GM21526 (cell line): ENCODE measurements at regions not wholly inside any gene's neighbourhood (a gene's known extent, or its start where the extent isn't known, plus 50 kb on each side); places are given as distances from the start of the nearest gene placed in this dataset.
A peak's percentile ranks its signal among the peaks of the same experiment; 100 is the strongest.

Source experiments
- ATAC-seq: cut with Tn5 transposase; IDR thresholded peaks from one replicate; pipeline ENCODE4 v1.9.1; 2021; ENCODE audit warnings: moderate library complexity; ENCODE audit not compliant: unreplicated experiment, low FRiP score

DNA sequence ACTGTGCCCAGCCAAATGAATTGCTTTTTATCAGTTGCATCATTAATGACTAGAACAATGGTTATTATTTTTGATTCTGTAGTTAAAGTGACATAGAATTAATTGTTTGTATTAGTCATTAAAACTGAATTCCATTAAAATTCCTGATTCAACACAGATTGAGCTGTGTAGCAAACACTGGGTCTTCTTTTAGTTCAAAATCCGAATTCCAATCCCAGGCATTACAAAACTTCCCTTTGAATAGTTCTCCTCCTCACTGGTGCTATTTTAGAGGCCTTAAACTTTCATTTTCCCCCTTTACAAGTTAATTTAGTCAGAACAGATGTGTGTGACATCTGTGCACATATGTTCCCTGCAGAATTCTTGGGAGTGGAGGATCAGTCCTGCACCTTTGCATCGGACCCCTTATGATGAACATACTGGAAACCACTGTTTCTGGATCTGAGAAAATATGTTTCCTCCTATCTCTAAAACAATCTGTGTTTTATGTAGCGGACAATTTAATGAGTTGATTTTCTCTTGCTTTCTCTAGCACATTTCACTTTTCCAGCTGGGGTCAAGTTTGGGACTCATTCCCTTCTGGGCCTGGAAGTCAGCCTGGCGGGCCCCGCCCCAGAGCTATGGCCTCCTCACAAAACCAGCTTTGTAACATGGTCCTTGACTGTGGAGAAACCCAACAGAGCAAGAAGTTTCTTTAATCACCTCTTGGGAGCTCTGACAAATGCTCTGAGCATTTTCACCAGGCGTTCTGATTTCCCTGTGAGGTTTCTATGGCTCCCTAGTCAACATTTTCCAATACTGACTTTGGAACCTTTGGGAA is 87.9 kb upstream of the MAMDC2 start:
- no peak for ATAC-seq

DNA sequence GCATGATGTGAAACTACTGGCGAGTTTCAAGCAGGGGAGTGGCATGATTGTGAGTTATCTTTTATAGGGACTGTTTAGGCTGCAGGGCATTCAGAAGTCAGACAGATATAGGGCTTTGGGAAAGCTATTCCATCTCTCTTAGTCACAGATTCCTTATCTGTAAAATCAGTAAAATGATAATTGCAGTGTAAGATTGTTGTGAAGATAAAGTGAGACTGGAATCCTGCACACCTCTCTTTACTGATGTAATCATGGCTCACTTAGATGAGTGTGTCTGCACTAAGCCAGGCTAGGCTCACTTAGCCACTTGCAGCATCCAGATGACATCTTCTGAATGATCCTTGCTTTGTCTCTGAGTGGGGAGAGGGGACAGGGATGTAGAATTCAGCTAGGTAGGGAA is 81.8 kb upstream of the MAMDC2 start:
- no peak for ATAC-seq

DNA sequence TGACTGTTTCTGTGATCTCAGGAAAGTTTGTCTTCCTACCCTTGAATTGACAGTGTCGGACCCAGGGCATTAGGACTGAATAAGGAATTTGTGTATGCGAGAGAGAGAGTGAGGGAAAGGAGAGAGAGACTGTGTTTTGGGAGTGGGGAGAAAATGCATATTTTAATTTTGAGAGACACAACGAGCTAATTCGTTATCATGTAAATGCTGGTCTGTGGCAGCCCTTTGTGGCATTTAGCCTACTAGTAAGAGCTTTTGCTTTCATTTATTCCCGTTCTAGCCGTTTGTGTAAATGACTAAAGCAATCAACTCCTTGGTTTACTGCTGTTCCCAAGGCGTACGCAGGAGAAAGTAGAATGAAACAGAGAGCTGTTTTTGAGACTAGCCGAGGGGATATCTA is 79.8 kb upstream of the MAMDC2 start:
- ATAC-seq = no peak

GRCh38 chr9:69964446-69964845 is 79.2 kb upstream of the MAMDC2 start:
- no peak for ATAC-seq

DNA sequence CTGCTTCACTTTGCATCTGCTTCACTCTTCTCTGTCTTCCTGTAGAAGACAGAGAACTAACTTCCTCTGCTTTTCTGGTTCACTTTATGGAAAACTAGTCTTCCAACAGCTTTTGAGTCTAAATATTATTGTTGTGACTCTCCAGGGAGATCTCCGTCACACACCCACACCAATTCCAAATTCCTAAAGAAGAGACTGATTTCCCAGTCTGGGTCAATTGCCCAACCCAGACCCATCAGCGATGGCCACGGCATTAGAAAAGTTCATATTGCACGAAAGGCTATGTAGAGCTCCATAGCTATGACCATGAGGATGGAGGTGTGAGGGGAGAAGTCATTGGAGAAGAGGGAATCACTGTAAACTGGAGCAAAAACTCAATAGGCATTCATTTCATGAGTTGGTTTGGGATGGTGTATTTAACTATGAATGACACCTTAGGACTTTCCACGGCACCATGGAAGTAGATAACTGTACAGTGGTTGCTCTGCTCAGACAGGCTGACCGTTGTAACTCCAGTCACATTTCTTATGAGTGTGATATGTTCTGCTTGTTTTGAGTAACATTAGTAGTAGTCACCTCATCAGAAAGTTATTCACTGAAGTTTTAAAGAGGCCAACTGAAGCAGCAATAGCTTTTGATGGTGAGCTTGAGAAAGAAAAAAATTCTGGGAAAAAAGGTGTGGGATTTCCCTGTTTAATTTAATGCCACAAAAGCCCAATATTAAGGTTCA is 78.1 kb upstream of the MAMDC2 start:
- no peak for ATAC-seq

DNA sequence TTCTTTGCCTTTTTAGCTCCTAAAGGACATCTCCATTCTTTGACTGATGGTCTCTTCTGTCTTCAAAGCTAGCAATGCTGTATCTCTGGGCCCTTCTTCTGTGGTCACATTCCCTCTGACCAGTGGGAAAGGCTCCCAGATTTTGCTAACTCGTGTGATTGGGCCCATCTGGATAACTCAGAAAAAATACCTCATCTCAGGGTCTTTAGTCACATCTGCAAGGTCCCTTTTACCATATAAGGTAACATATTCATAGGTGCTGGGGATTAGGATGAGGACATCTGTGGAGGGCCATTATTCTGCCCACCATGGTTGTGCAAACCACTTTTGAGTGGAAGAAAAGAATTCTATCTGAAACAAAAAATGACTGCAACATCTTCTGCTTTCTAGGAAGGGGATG is 76.3 kb upstream of the MAMDC2 start:
- ATAC-seq = no peak

DNA sequence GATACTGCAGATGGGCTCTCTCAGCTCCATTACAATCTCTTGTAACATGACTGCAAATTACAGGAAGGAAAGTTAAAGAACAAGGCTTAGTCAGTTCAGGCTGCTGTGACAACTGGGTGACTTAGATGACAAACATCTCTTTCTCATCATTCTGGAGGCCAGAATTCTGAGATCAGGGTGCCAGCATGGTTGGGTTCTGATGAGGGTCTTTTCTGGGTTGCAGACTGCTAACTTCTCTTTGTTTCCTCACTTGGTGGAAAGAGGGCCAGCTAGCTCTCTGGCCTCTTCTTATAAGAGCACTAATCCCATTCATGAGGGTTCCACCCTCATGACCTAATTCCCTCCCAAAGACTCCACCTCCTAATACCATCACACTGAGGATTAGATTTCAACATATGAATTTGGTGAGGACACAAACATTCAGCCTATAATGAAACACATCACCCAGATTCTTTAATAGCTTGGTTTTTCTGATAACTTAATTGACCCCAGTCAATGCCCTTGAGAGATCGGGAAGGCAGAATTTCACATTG is 73.6 kb upstream of the MAMDC2 start:
- ATAC-seq = no peak

- peak; percentile 77 for ATAC-seq
Measured at GRCh38 chr9:69971643-69972449, 71.8 kb upstream of the MAMDC2 start.

DNA sequence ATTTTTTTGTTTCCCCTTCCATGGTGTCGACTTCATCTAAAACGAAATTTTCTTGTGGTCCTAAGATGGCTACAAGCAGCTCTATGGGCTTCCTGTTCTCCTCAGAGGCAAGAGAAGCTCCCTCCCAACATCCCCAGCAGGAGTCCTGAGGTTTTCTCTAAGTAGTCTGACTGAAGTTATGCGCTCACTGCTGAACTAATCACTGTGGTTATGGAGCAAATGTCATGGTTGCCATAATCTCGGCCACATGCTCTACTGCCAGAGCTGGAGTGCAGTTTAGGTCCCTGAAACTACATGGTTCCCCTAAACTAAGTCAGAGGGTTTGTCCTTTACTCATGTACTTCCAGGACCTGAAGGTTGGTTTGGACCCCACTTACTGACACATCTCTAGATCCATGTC is 68.0 kb upstream of the MAMDC2 start:
- ATAC-seq = no peak

- no peak for ATAC-seq
Measured at GRCh38 chr9:69976152-69976551, 67.5 kb upstream of the MAMDC2 start.

- ATAC-seq = no peak
Measured at GRCh38 chr9:69980041-69980440, 63.6 kb upstream of the MAMDC2 start.

DNA sequence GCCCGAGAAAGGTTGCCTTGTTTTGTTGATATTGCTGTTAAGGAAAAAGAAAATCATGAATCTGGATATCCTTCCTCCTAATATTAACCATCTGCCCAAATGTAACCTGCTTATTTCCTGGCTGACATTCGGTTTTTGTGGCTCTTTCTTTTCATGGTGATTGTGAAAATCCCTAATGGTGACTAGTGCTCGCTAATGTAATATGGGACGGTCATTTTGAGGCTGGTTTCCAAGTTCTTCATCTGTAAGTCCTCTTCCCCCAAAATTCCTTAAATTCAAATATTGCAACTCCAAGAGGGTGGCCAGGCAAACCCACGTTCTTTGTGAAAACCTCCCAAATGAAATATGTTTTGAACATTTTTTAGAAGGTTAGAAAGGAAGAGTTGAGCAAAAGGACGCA is 63.1 kb upstream of the MAMDC2 start:
- ATAC-seq = no peak

DNA sequence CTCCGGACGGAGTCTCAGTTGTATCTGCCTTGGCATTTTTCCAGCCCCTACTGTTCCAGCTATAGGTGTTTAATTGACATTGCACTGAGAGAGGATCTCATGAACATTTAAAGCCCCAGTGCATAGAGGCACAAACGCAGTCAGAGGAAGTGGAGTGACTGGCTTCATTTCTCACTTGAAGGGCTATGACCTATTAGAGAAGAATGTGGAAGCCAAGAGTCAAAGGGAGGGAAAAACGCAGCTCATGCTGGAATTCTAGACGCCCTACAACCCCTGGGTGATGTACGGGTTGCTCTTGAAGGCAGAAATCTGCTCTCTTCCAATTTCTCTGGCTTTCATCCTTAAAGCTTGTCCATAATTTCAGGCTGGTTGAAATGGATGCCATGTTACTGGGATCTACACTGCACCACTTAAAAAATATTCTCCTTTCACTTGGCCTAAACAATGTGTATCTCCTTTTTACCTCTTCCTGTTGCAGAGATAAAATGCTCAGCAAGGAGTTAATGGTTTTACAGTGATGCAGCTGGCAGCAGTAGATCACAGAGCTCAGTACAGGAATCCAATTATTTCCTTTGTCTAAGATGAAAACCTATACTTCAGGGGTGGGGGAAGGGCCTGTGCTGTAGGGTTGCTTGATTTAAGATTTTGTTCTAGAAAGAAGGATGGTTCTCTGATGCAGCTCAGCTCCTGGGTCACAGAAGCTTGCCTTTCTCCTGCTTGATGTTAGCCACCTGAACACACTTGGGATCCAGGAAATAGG is 61.8 kb upstream of the MAMDC2 start:
- ATAC-seq = no peak

DNA sequence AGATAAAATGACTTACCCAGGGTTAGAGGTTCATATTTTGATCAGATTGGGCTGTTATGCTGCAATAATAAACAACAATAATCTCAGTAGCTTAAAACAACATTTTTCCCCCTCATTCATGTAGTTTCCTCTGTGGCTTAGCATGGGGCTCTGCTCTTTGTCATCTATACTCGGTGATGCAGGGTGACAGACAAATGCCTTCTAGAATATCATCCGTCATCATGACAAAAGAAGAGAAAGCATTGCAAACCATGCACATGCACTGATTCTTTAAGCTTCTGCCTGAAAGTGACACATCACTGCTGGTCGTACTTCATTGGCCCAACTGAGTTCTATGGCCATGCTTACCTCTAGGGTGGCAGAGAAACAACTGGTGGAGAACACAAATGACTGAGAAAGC is 58.8 kb upstream of the MAMDC2 start:
- ATAC-seq = no peak

DNA sequence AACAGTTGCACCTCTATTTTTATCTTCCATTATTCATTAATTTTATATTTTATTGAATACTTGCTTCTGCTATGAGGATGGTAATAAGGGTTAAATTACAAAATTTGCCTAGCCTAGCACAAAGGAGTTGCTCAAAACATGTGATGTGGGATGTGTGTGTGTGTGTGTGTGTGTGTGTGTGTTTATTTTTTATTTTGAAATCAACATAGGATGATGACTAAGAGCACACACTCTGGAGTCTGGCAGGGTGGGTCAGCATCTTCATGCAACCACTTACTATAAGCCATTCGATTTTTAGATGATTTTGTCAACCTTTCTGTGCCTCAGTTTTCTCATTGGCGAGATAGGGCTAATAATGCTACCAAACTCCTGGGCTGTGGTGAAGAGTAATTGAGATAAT is 57.7 kb upstream of the MAMDC2 start:
- ATAC-seq = no peak

GRCh38 chr9:69986970-69987369 is 56.7 kb upstream of the MAMDC2 start:
- ATAC-seq = no peak

GRCh38 chr9:69987457-69987856 is 56.2 kb upstream of the MAMDC2 start:
- no peak for ATAC-seq

DNA sequence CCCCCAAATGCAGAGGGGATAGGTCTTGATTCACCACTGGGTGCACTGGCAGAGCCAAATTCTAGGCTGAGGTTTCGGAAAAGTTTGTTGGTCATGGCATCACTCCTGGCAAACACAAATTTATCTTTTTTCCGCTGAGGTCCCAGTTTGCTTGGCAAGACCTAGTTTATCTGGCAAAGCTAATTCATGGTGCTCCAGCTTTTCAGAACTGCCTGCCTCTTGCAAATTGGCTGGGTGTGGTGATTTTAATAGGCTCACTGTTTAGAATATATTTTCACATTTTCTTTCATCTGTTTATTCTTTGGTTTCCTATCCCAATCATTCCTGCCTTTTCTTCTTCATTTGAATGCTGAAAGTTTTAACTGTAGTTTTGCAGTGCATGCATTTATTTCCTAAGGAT is 50.5 kb upstream of the MAMDC2 start:
- no peak for ATAC-seq
